K562 (cell line): ENCODE measurements at regions not wholly inside any gene's neighbourhood (a gene's known extent, or its start where the extent isn't known, plus 50 kb on each side); places are given as distances from the start of the nearest gene placed in this dataset.

Experiments
- ATAC-seq: fragments of 200-7000 bp; cut with Tn5 transposase; 3 replicates; pipeline ENCODE4 v1.9.1; 2020; ENCODE audit warnings: moderate library complexity
- BruUV-seq: library from RNA; stranded (reverse); fragments of 400-500 nt; replicated peaks from 2 replicates; lab custom pipeline; 2021; lab: Mats Ljungman, UMichigan
- CTCF ChIA-PET: fragments of 300-600 bp; formaldehyde crosslinking; extraction: SDS; loops from one replicate; lab custom pipeline; 2021; ENCODE audit warnings: low intra/inter-chr PET ratio; lab: Yijun Ruan, JAX
- POLR2A ChIA-PET: fragments of 300-600, 350-650 bp; sonication (Branson Sonifier 250); formaldehyde crosslinking; extraction: SDS; loops from one replicate; lab custom pipeline; 2021; ENCODE audit warnings: antibody characterized with exemption, inconsistent platforms; lab: Yijun Ruan, JAX
- DNase-seq, 4 experiments: peaks; one replicate each; pipeline versions ENCODE4 v3.0.0 to v3.0.0-alpha.2; 2011 to 2018; ENCODE audit warnings: low spot score in 3 of 4, mixed read lengths in 3 of 4; ENCODE audit errors: extremely low read depth in 1 of 4
- FAIRE-seq: peaks from 2 replicates; lab custom pipeline; 2011; peaks lifted over from hg19 to GRCh38; lab: Jason Lieb, UNC
- H2AFZ ChIP-seq: 2 replicates; pipeline ENCODE4 v1.6.0; 2011; ENCODE audit warnings: low read depth, low read length, control low read depth, inconsistent platforms
- H3K27ac ChIP-seq: fragments of 200-600 bp; 3 replicates; pipeline ENCODE4 v1.8.0; 2011; ENCODE audit warnings: low read depth, mild to moderate bottlenecking, control low read depth, inconsistent platforms, low read length, moderate library complexity, mixed read lengths; ENCODE audit errors: extremely low read depth
- H3K27me3 ChIP-seq, 2 experiments: fragments of 300-600 bp in 1 of 2; 2 replicates in 1 of 2; 3 replicates in 1 of 2; pipeline versions ENCODE4 v1.6.0 to v1.8.0; 2011; ENCODE audit warnings: inconsistent platforms in 2 of 2, low read length in 2 of 2, mild to moderate bottlenecking in 1 of 2, mixed read lengths in 1 of 2, moderate library complexity in 1 of 2; ENCODE audit not compliant: control insufficient read depth in 2 of 2, insufficient read depth in 2 of 2
- H3K36me3 ChIP-seq: fragments of 300-600 bp; 3 replicates; pipeline ENCODE4 v1.8.0; 2011; ENCODE audit warnings: mild to moderate bottlenecking, low read length, inconsistent platforms; ENCODE audit not compliant: control insufficient read depth, insufficient read depth
- H3K4me1 ChIP-seq, 2 experiments: fragments of 200-600 bp in 1 of 2; replicated peaks in 1 of 2; 2 replicates in 1 of 2; 3 replicates in 1 of 2; pipeline versions ENCODE4 v1.5.1 to v1.8.0; 2011; ENCODE audit warnings: inconsistent platforms in 2 of 2, low read length in 2 of 2, mild to moderate bottlenecking in 1 of 2, mixed read lengths in 1 of 2, moderate library complexity in 1 of 2; ENCODE audit not compliant: control insufficient read depth in 2 of 2, insufficient read depth in 2 of 2
- H3K4me2 ChIP-seq: 2 replicates; pipeline ENCODE4 v1.6.1; 2011; ENCODE audit warnings: low read length, control low read depth, inconsistent platforms, mixed read lengths; ENCODE audit not compliant: insufficient read depth
- H3K4me3 ChIP-seq: fragments of 200-600 bp; sonication (generic), shearing (Covaris generic); 2 replicates; pipeline ENCODE4 v1.5.1; 2016; ENCODE audit warnings: control low read depth, inconsistent platforms
- H3K79me2 ChIP-seq: fragments of 200-600 bp; 3 replicates; pipeline ENCODE4 v1.8.0; 2011; ENCODE audit warnings: low read length, inconsistent platforms; ENCODE audit not compliant: control insufficient read depth, insufficient read depth
- H3K9ac ChIP-seq, 2 experiments: 2 replicates each; pipeline versions ENCODE4 v1.6.0 to v1.6.1; 2011; ENCODE audit warnings: low read depth in 2 of 2, low read length in 2 of 2, control low read depth in 1 of 2, inconsistent platforms in 1 of 2, mild to moderate bottlenecking in 1 of 2, mixed read lengths in 1 of 2; ENCODE audit not compliant: insufficient read depth in 1 of 2
- H3K9me1 ChIP-seq: one replicate; pipeline ENCODE4 v1.6.0; 2011; ENCODE audit warnings: inconsistent platforms, mild to moderate bottlenecking, low read length, moderate library complexity; ENCODE audit not compliant: control insufficient read depth, insufficient read depth
- H3K9me3 ChIP-seq: replicated peaks from 2 replicates; pipeline ENCODE4 v1.5.1; 2011; ENCODE audit warnings: low read depth, low read length, inconsistent platforms; ENCODE audit not compliant: control insufficient read depth, insufficient read depth
- H4K20me1 ChIP-seq: replicated peaks from 2 replicates; pipeline ENCODE4 v1.6.1; 2011; ENCODE audit warnings: low read length, inconsistent platforms, mixed read lengths; ENCODE audit not compliant: control insufficient read depth, insufficient read depth
- ADNP ChIP-seq: fragments of 200-800 bp; sonication (Bioruptor generic); IDR thresholded peaks from 2 replicates; pipeline ENCODE4 v1.6.1; 2016; ENCODE audit warnings: missing genetic modification characterization, missing compliant biosample characterization
- CUX1 ChIP-seq: fragments of 200-800 bp; sonication (Bioruptor generic); IDR thresholded peaks from 2 replicates; pipeline ENCODE4 v1.6.1; 2016; ENCODE audit warnings: missing genetic modification characterization, missing compliant biosample characterization
- FOS ChIP-seq: IDR thresholded peaks from 3 replicates; pipeline ENCODE4 v1.6.1; 2011; ENCODE audit not compliant: insufficient read length; ENCODE audit errors: extremely low read depth
- HDAC1 ChIP-seq, 2 experiments: fragments of 450-650 bp; IDR thresholded peaks; 2 replicates each; pipeline ENCODE4 v1.6.1; 2016 to 2017; ENCODE audit warnings: inconsistent platforms in 1 of 2, mild to moderate bottlenecking in 1 of 2, moderate library complexity in 1 of 2
- JUN ChIP-seq, 2 experiments: sonication (generic) in 1 of 2; formaldehyde crosslinking in 1 of 2; IDR thresholded peaks; 2 replicates each; pipeline versions ENCODE4 v1.6.1 to v1.8.0; 2012 to 2022; ENCODE audit warnings: borderline replicate concordance in 2 of 2, mild to moderate bottlenecking in 2 of 2, improper control_type of control experiment in 1 of 2, low read depth in 1 of 2, low read length in 1 of 2, missing genetic modification reagents in 1 of 2
- MAFF ChIP-seq: IDR thresholded peaks from 2 replicates; pipeline ENCODE4 v1.6.1; 2012; ENCODE audit warnings: low read length, improper control_type of control experiment
- MAFK ChIP-seq: IDR thresholded peaks from 2 replicates; pipeline ENCODE4 v1.6.1; 2011; ENCODE audit warnings: low read length, improper control_type of control experiment
- NFE2 ChIP-seq: IDR thresholded peaks from 2 replicates; pipeline ENCODE4 v1.6.1; 2014; ENCODE audit warnings: antibody characterized with exemption, low read depth
- NFE2L1 ChIP-seq: fragments of 450-650 bp; IDR thresholded peaks from 2 replicates; pipeline ENCODE4 v1.6.1; 2016; ENCODE audit warnings: missing genetic modification characterization, low read depth, mild to moderate bottlenecking, missing compliant biosample characterization, moderate library complexity, borderline replicate concordance
- NONO ChIP-seq, 2 experiments: fragments of 200-400 bp in 1 of 2; fragments of 450-650 bp in 1 of 2; formaldehyde crosslinking in 1 of 2; IDR thresholded peaks; 2 replicates each; pipeline ENCODE4 v1.6.1; 2017; ENCODE audit warnings: low read depth in 2 of 2, mild to moderate bottlenecking in 2 of 2, moderate library complexity in 2 of 2, low read length in 1 of 2
- RBM17 ChIP-seq: fragments of 200-400 bp; formaldehyde crosslinking; IDR thresholded peaks from 2 replicates; pipeline ENCODE4 v1.6.1; 2017; ENCODE audit warnings: low read depth, mild to moderate bottlenecking, low read length, borderline replicate concordance
- SIX5 ChIP-seq, 2 experiments: IDR thresholded peaks; 2 replicates each; pipeline ENCODE4 v1.6.1; 2011; ENCODE audit warnings: low read length in 2 of 2, borderline replicate concordance in 1 of 2, low read depth in 1 of 2, mild to moderate bottlenecking in 1 of 2, moderate library complexity in 1 of 2; ENCODE audit not compliant: insufficient read depth in 1 of 2
- ZNF3 ChIP-seq: fragments of 250-450 bp; sonication (Bioruptor Pico); IDR thresholded peaks from 2 replicates; pipeline ENCODE4 v1.5.0; 2021; ENCODE audit warnings: mild to moderate bottlenecking, moderate library complexity
- WGBS: fragments of 100-300 bp; shearing (Covaris generic); methylation state at CpG from one replicate; pipeline ENCODE4 v1.1.6; 2016; ENCODE audit warnings: low coverage, mixed read lengths; ENCODE audit not compliant: insufficient coverage; ENCODE audit errors: missing lambda C conversion rate; 5-methylcytosine and 5-hydroxymethylcytosine counted together
- in situ Hi-C: fragments of 300-500 bp; cut with MboI; formaldehyde crosslinking; loops from 4 replicates; pipeline ENCODE4 v1.15.0; 2018; ENCODE audit warnings: inconsistent platforms, mixed read lengths
- intact Hi-C: fragments of 100-400 bp; cut with micrococcal nuclease; formaldehyde crosslinking; loops from 2 replicates; pipeline ENCODE4 v1.14.2; 2022

GRCh38 chr1:73901738-73902137 lies 296.2 kb downstream of the LRRIQ3 start (continued):
- TF ChIP-seq CUX1 (CRISPR knock-in tag) (no peak), FOS (no peak), HDAC1 (IDR thresholded peaks at IDR 0.05) (no peak), SIX5 (IDR thresholded peaks at IDR 0.05; ENCODE audit: borderline replicate concordance in 1 of 2, insufficient read depth in 1 of 2, low read depth in 1 of 2, low read length in 2 of 2) (no peak)

- in situ Hi-C loops, result no loop called here
- intact Hi-C loops, result no loop called here
- H3K4me2 ChIP-seq, result no peak overlapping the region
- H3K27ac ChIP-seq, result no peak overlapping the region
- H3K9me3 ChIP-seq, result no peaks in the 10 kb centered on the region
- no peaks in the 10 kb centered on the region for H3K4me1 ChIP-seq
- ATAC-seq (no peak), DNase-seq (no peak), FAIRE-seq (no peak)
- no peaks in the 10 kb centered on the region for H3K27me3 ChIP-seq
- no peak overlapping the region for H2AFZ ChIP-seq
- no peaks in the 10 kb centered on the region for H3K79me2 ChIP-seq
- ChIA-PET CTCF (no interaction called here), POLR2A (no interaction called here)
- H3K9ac ChIP-seq, result no peak overlapping the region
- no TSS peak for BruUV-seq
- TF ChIP-seq JUN (IDR thresholded peaks at IDR 0.05; ENCODE audit: borderline replicate concordance, low read depth, low read length) (no peak), JUN (CRISPR knock-in tag; IDR thresholded peaks at IDR 0.05; ENCODE audit: borderline replicate concordance) (no peak), RBM17 (no peak), NFE2L1 (tag) (no peak), MAFK (peak; percentile 35; the same call in 1 of the 2 replicates), ADNP (tag) (no peak), ZNF3 (CRISPR knock-in tag) (no peak), MAFF (peak; percentile 22; the same call in 1 of the 2 replicates), NFE2 (no peak), NONO (IDR thresholded peaks at IDR 0.05; ENCODE audit: low read depth in 2 of 2, low read length in 1 of 2) (no peak)
- no peaks in the 10 kb centered on the region for H3K9me1 ChIP-seq
- H4K20me1 ChIP-seq, result no peaks in the 10 kb centered on the region
- H3K36me3 ChIP-seq, result no peaks in the 10 kb centered on the region
- WGBS, result 0% methylated on average over 3 of the region's 3 CpGs
- no peak overlapping the region for H3K4me3 ChIP-seq
Observed at GRCh38 chr1:73899311-73899710, 298.7 kb downstream of the LRRIQ3 start.
